ENCODE measurements at regions not wholly inside any gene's neighbourhood (a gene's known extent, or its start where the extent isn't known, plus 50 kb on each side); places are given as distances from the start of the nearest gene placed in this dataset.

GRCh38 chr9:13446938-13447842 is 167.7 kb upstream of the MPDZ start:
- TF ChIP-seq EZH2 (IDR thresholded peaks at IDR 0.05) (no peak), POLR2AphosphoS5 (IDR thresholded peaks at IDR 0.05; ENCODE audit: borderline replicate concordance, low read depth, low read length) (no peak)

Measured in SK-N-MC (cell line).